IMR-90 (cell line): ENCODE measurements at regions not wholly inside any gene's neighbourhood (a gene's known extent, or its start where the extent isn't known, plus 50 kb on each side); places are given as distances from the start of the nearest gene placed in this dataset.

Source experiments
- ATAC-seq: fragments of 200-7000 bp; cut with Tn5 transposase; 2 replicates; pipeline ENCODE4 v1.9.1; 2020; ENCODE audit warnings: low read depth, mild to moderate bottlenecking, moderate library complexity
- BruUV-seq: library from RNA; stranded (reverse); fragments of 400-500 nt; replicated peaks from 2 replicates; lab custom pipeline; 2021; lab: Mats Ljungman, UMichigan
- CTCF ChIA-PET: fragments of 300-600 bp; formaldehyde crosslinking; extraction: SDS; loops from one replicate; lab custom pipeline; 2021; ENCODE audit warnings: antibody characterized with exemption; lab: Yijun Ruan, JAX
- POLR2A ChIA-PET: fragments of 300-600 bp; sonication (Branson Sonifier 250); formaldehyde crosslinking; loops from one replicate; lab custom pipeline; 2022; ENCODE audit warnings: antibody characterized with exemption; ENCODE audit not compliant: unreplicated experiment; lab: Charles Lee
- DNase-seq: peaks from one replicate; pipeline ENCODE4 v3.0.0; 2013
- H2AFZ ChIP-seq: replicated peaks from 2 replicates; pipeline ENCODE3; 2013; ENCODE audit warnings: low read length, mild to moderate bottlenecking; ENCODE audit not compliant: poor library complexity
- H2AK5ac ChIP-seq: 2 replicates; pipeline ENCODE4 v1.6.1; 2013; ENCODE audit warnings: low read depth, low read length, inconsistent platforms
- H2AK9ac ChIP-seq: replicated peaks from 2 replicates; pipeline ENCODE3; 2013; ENCODE audit warnings: mild to moderate bottlenecking, low read depth, low read length, moderate library complexity; ENCODE audit not compliant: poor library complexity
- H2BK120ac ChIP-seq: 2 replicates; pipeline ENCODE4 v1.6.1; 2013; ENCODE audit warnings: low read depth, low read length, inconsistent platforms
- H2BK15ac ChIP-seq: 3 replicates; pipeline ENCODE4 v1.6.1; 2013; ENCODE audit warnings: low read depth, low read length, inconsistent platforms
- H2BK20ac ChIP-seq: 2 replicates; pipeline ENCODE4 v1.6.1; 2013; ENCODE audit warnings: low read depth, mild to moderate bottlenecking, inconsistent platforms, low read length, moderate library complexity
- H2BK5ac ChIP-seq: 2 replicates; pipeline ENCODE4 v1.6.1; 2013; ENCODE audit warnings: mild to moderate bottlenecking, low read depth, low read length, inconsistent platforms; ENCODE audit not compliant: poor library complexity, severe bottlenecking
- H3K14ac ChIP-seq: replicated peaks from 2 replicates; pipeline ENCODE4 v1.6.1; 2013; ENCODE audit warnings: low read depth, low read length, inconsistent platforms
- H3K18ac ChIP-seq: 2 replicates; pipeline ENCODE4 v1.6.1; 2013; ENCODE audit warnings: low read depth, low read length, control low read depth
- H3K23ac ChIP-seq: 2 replicates; pipeline ENCODE4 v1.6.1; 2013; ENCODE audit warnings: low read depth, low read length, inconsistent platforms
- H3K27ac ChIP-seq: 2 replicates; pipeline ENCODE4 v1.5.1; 2013; ENCODE audit warnings: mild to moderate bottlenecking, control low read depth, low read length; ENCODE audit not compliant: insufficient read depth
- H3K27me3 ChIP-seq: 2 replicates; pipeline ENCODE4 v1.6.1; 2013; ENCODE audit warnings: low read length; ENCODE audit not compliant: control insufficient read depth, insufficient read depth
- H3K36me3 ChIP-seq: 2 replicates; pipeline ENCODE4 v1.6.1; 2013; ENCODE audit warnings: low read length, mixed read lengths; ENCODE audit not compliant: control insufficient read depth, insufficient read depth
- H3K4ac ChIP-seq: 2 replicates; pipeline ENCODE4 v1.6.1; 2013; ENCODE audit warnings: low read depth, low read length, inconsistent platforms
- H3K4me1 ChIP-seq: 2 replicates; pipeline ENCODE4 v1.6.1; 2013; ENCODE audit warnings: low read length, mixed read lengths; ENCODE audit not compliant: control insufficient read depth, insufficient read depth
- H3K4me2 ChIP-seq: 2 replicates; pipeline ENCODE4 v1.6.1; 2013; ENCODE audit warnings: low read depth, mild to moderate bottlenecking, control low read depth, low read length, moderate library complexity
- H3K4me3 ChIP-seq: 2 replicates; pipeline ENCODE4 v1.5.1; 2013; ENCODE audit warnings: low read depth, mild to moderate bottlenecking, control low read depth, low read length, moderate library complexity; ENCODE audit not compliant: insufficient read depth
- H3K56ac ChIP-seq: 2 replicates; pipeline ENCODE4 v1.6.1; 2013; ENCODE audit warnings: low read length, inconsistent platforms; ENCODE audit not compliant: insufficient read depth; ENCODE audit errors: extremely low read depth
- H3K79me1 ChIP-seq, 2 experiments: 2 replicates each; pipeline ENCODE4 v1.6.1; 2013; ENCODE audit warnings: low read length in 2 of 2, inconsistent platforms in 1 of 2, low read depth in 1 of 2
- H3K9ac ChIP-seq: 2 replicates; pipeline ENCODE4 v1.6.1; 2013; ENCODE audit warnings: low read depth, low read length, control low read depth
- H3K9me1 ChIP-seq: 2 replicates; pipeline ENCODE4 v1.6.1; 2013; ENCODE audit warnings: low read length, inconsistent platforms; ENCODE audit not compliant: insufficient read depth
- H3K9me3 ChIP-seq: 2 replicates; pipeline ENCODE4 v1.6.1; 2013; ENCODE audit warnings: low read length; ENCODE audit not compliant: control insufficient read depth, insufficient read depth
- H4K20me1 ChIP-seq: 2 replicates; pipeline ENCODE4 v1.6.1; 2013; ENCODE audit warnings: low read length, inconsistent platforms; ENCODE audit not compliant: insufficient read depth
- H4K5ac ChIP-seq: 2 replicates; pipeline ENCODE4 v1.6.1; 2013; ENCODE audit warnings: mild to moderate bottlenecking, low read depth, low read length, control low read depth
- H4K8ac ChIP-seq, 2 experiments: 2 replicates each; pipeline ENCODE4 v1.6.1; 2013; ENCODE audit warnings: low read depth in 2 of 2, low read length in 2 of 2, control low read depth in 1 of 2, inconsistent platforms in 1 of 2
- H4K91ac ChIP-seq: 2 replicates; pipeline ENCODE4 v1.6.1; 2013; ENCODE audit warnings: low read depth, low read length, inconsistent platforms; ENCODE audit not compliant: insufficient read depth
- BHLHE40 ChIP-seq: fragments of 150-350 bp; IDR thresholded peaks from 2 replicates; pipeline ENCODE4 v1.6.1; 2016; ENCODE audit warnings: mild to moderate bottlenecking, low read depth, low read length
- FOS ChIP-seq: fragments of 150-350 bp; IDR thresholded peaks from 2 replicates; pipeline ENCODE4 v1.6.1; 2016; ENCODE audit warnings: low read depth, low read length
- MAFK ChIP-seq: IDR thresholded peaks from 2 replicates; pipeline ENCODE4 v1.6.1; 2012; ENCODE audit warnings: low read depth, low read length, improper control_type of control experiment
- MAZ ChIP-seq: IDR thresholded peaks from 2 replicates; pipeline ENCODE4 v1.6.1; 2012; ENCODE audit warnings: low read depth, mild to moderate bottlenecking, low read length, improper control_type of control experiment, moderate library complexity, borderline replicate concordance
- MXI1 ChIP-seq: IDR thresholded peaks from 2 replicates; pipeline ENCODE4 v1.6.1; 2012; ENCODE audit warnings: low read depth, mild to moderate bottlenecking, low read length, moderate library complexity, borderline replicate concordance
- NFE2L2 ChIP-seq: fragments of 150-350 bp; IDR thresholded peaks from 2 replicates; pipeline ENCODE4 v1.6.1; 2016; ENCODE audit warnings: low read depth, mild to moderate bottlenecking, low read length
- POLR2A ChIP-seq: IDR thresholded peaks from 2 replicates; pipeline ENCODE4 v1.6.1; 2012; ENCODE audit warnings: mild to moderate bottlenecking, low read depth, low read length
- RFX5 ChIP-seq: IDR thresholded peaks from 2 replicates; pipeline ENCODE4 v1.8.0; 2012; ENCODE audit warnings: low read depth, mild to moderate bottlenecking, low read length, moderate library complexity
- WGBS, 2 experiments: methylation state at CpG; one replicate each; pipeline versions ENCODE4 v1.1.5 to v1.1.7; 2013; ENCODE audit warnings: missing lambda C conversion rate in 2 of 2; ENCODE audit not compliant: insufficient read length in 1 of 2; ENCODE audit errors: extremely low coverage in 2 of 2; 5-methylcytosine and 5-hydroxymethylcytosine counted together
- dilution Hi-C: fragments of 300-500 bp; cut with HindIII; formaldehyde crosslinking; loops from one replicate; pipeline ENCODE4 v1.14.3; 2018; ENCODE audit warnings: low sequenced_read_pairs; ENCODE audit not compliant: unreplicated experiment
- in situ Hi-C: fragments of 300-500 bp; cut with MboI; formaldehyde crosslinking; loops from 3 replicates; pipeline ENCODE4 v1.14.3; 2019; ENCODE audit warnings: low sequenced_read_pairs, inconsistent platforms, mixed read lengths
- intact Hi-C: fragments of 100-400 bp; cut with micrococcal nuclease; formaldehyde crosslinking; loops from 2 replicates; pipeline ENCODE4 v1.10.0; 2022
- TF ChIP-seq, protein P1 (sequence below): fragments of 150-350 bp; IDR thresholded peaks from 2 replicates; pipeline ENCODE4 v1.6.1; 2016; ENCODE audit warnings: low read depth, mild to moderate bottlenecking, low read length, moderate library complexity, borderline replicate concordance

DNA sequence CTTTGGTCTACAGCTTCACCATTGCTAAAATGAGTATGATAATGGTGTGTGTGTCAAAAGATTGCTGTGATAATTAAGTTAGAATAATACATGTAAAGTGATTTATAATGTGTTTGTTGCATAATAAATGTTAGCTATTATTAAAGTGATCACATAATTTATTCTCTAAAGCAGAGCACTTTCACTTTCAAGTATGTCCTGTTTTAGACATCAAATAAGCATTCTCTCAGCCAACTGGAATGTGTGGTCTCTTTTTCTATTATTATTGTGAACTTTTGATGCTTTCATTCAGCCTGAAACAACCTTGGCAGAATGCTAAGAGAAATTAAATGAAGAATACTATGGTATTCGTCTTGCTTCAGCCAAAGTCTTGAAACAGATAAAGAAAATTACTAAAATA, 102.8 kb upstream of the COL11A1 start:
- no peak overlapping the region for H4K91ac ChIP-seq
- H3K14ac ChIP-seq: no peak overlapping the region
- no peak overlapping the region for H2BK120ac ChIP-seq
- no peaks in the 10 kb centered on the region for H3K36me3 ChIP-seq
- no peak overlapping the region for H3K18ac ChIP-seq
- H2AK9ac ChIP-seq: no peak overlapping the region
- no peak overlapping the region for H3K4me3 ChIP-seq
- no peaks in the 10 kb centered on the region for H3K79me1 ChIP-seq
- intact Hi-C loops: no loop called here
- H3K23ac ChIP-seq: no peak overlapping the region
- DNase-seq (peak; percentile 14), ATAC-seq (no peak)
- ChIA-PET POLR2A (interaction anchor here (0.5 kb wide), 1 partner anchor 10 kb away, joined by 3 read pairs; no protein-coding TSS in a partner anchor), CTCF (no interaction called here)
- no peaks in the 10 kb centered on the region for H3K9me1 ChIP-seq
- no peak overlapping the region for H3K4ac ChIP-seq
- BruUV-seq: no TSS peak
- H4K20me1 ChIP-seq: no peaks in the 10 kb centered on the region
- H3K56ac ChIP-seq: no peak overlapping the region
- H3K9me3 ChIP-seq: no peaks in the 10 kb centered on the region
- no peak overlapping the region for H4K8ac ChIP-seq
- H3K27me3 ChIP-seq: no peaks in the 10 kb centered on the region
- H3K4me1 ChIP-seq: no peaks in the 10 kb centered on the region
- no peak overlapping the region for H2AK5ac ChIP-seq
- dilution Hi-C loops: no loop called here
- TF ChIP-seq MAFK: no peak
- no peak for TF ChIP-seq POLR2A
- no peak for TF ChIP-seq RFX5
- no peak for TF ChIP-seq MXI1
- TF ChIP-seq FOS: no peak
- no peak for TF ChIP-seq BHLHE40
- TF ChIP-seq NFE2L2: no peak
- TF ChIP-seq, protein P1, sequence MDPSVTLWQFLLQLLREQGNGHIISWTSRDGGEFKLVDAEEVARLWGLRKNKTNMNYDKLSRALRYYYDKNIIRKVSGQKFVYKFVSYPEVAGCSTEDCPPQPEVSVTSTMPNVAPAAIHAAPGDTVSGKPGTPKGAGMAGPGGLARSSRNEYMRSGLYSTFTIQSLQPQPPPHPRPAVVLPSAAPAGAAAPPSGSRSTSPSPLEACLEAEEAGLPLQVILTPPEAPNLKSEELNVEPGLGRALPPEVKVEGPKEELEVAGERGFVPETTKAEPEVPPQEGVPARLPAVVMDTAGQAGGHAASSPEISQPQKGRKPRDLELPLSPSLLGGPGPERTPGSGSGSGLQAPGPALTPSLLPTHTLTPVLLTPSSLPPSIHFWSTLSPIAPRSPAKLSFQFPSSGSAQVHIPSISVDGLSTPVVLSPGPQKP: no peak
- no peak for TF ChIP-seq MAZ
- no CpG with 5 or more reads among the region's 1 CpG for WGBS, 2 experiments
- H3K4me2 ChIP-seq: peak overlapping the region; percentile 62
- H2BK5ac ChIP-seq: no peak overlapping the region
- no peak overlapping the region for H2BK15ac ChIP-seq
- no peak overlapping the region for H2AFZ ChIP-seq
- no peak overlapping the region for H3K9ac ChIP-seq
- no peak overlapping the region for H2BK20ac ChIP-seq
- no peak overlapping the region for H4K5ac ChIP-seq
- H3K27ac ChIP-seq: no peak overlapping the region
- in situ Hi-C loops: no loop called here
